GM18867 (cell line): ENCODE measurements at regions not wholly inside any gene's neighbourhood (a gene's known extent, or its start where the extent isn't known, plus 50 kb on each side); places are given as distances from the start of the nearest gene placed in this dataset.
"Not testable (repeated sequence)": the region's sequence is repeated elsewhere in the genome, so short reads cannot be mapped to it uniquely, and the experiment has no call there.

Experiments
- ATAC-seq: cut with Tn5 transposase; IDR thresholded peaks from one replicate; pipeline ENCODE4 v1.9.1; 2021; ENCODE audit warnings: mild to moderate bottlenecking, moderate library complexity; ENCODE audit not compliant: unreplicated experiment

GRCh38 chr1:172833954-172834353, 175.1 kb downstream of the FASLG start:
- no peak for ATAC-seq

GRCh38 chr1:172834609-172835008, 175.7 kb downstream of the FASLG start:
- no peak for ATAC-seq

GRCh38 chr1:172835834-172836233, 176.9 kb downstream of the FASLG start:
- ATAC-seq = no peak

GRCh38 chr1:172837816-172838679, 179.1 kb downstream of the FASLG start:
- no peak for ATAC-seq

- ATAC-seq = no peak
These were observed 179.9 kb downstream of the FASLG start for GRCh38 chr1:172838680-172839313.

GRCh38 chr1:172839639-172840038, 180.7 kb downstream of the FASLG start:
- ATAC-seq = not testable (repeated sequence)

GRCh38 chr1:172843444-172843843, 184.5 kb downstream of the FASLG start:
- no peak for ATAC-seq

GRCh38 chr1:172845371-172845770, 186.5 kb downstream of the FASLG start:
- no peak for ATAC-seq

GRCh38 chr1:172845865-172846264, 187.0 kb downstream of the FASLG start:
- ATAC-seq = no peak

- not testable (repeated sequence) for ATAC-seq
These were observed 188.9 kb downstream of the FASLG start for GRCh38 chr1:172847814-172848213.

GRCh38 chr1:172849653-172850052, 190.8 kb downstream of the FASLG start:
- no peak for ATAC-seq

- ATAC-seq = no peak
These were observed 192.2 kb downstream of the FASLG start for GRCh38 chr1:172851077-172851476.

GRCh38 chr1:172851856-172852255, 193.0 kb downstream of the FASLG start:
- no peak for ATAC-seq

GRCh38 chr1:172855983-172856382, 194.8 kb downstream of the TNFSF18 start:
- not testable (repeated sequence) for ATAC-seq

- no peak for ATAC-seq
These were observed 187.7 kb downstream of the TNFSF18 start for GRCh38 chr1:172863031-172863430.

GRCh38 chr1:172867216-172867818, 183.4 kb downstream of the TNFSF18 start:
- no peak for ATAC-seq

- peak; percentile 71 for ATAC-seq
These were observed 179.7 kb downstream of the TNFSF18 start for GRCh38 chr1:172870901-172871606.

GRCh38 chr1:172874950-172875349, 175.8 kb downstream of the TNFSF18 start:
- ATAC-seq = no peak

- ATAC-seq = no peak
These were observed 174.8 kb downstream of the TNFSF18 start for GRCh38 chr1:172875892-172876291.

GRCh38 chr1:172882385-172882784, 168.4 kb downstream of the TNFSF18 start:
- ATAC-seq = no peak

- no peak for ATAC-seq
These were observed 167.9 kb downstream of the TNFSF18 start for GRCh38 chr1:172882791-172883386.
